HepG2 (cell line): ENCODE measurements at regions not wholly inside any gene's neighbourhood (a gene's known extent, or its start where the extent isn't known, plus 50 kb on each side); places are given as distances from the start of the nearest gene placed in this dataset.

ENCODE experiments used
- ATAC-seq: fragments of 200-7000 bp; cut with Tn5 transposase; 3 replicates; pipeline ENCODE4 v1.9.1; 2020; ENCODE audit warnings: mild to moderate bottlenecking, moderate library complexity
- BruUV-seq: library from RNA; stranded (reverse); fragments of 400-500 nt; replicated peaks from 2 replicates; lab custom pipeline; 2021; lab: Mats Ljungman, UMichigan
- CTCF ChIA-PET: fragments of 300-600 bp; formaldehyde crosslinking; extraction: SDS; loops from one replicate; lab custom pipeline; 2021; ENCODE audit warnings: low total read pairs, inconsistent platforms, low intra/inter-chr PET ratio; lab: Yijun Ruan, JAX
- POLR2A ChIA-PET: fragments of 350-600 bp; sonication (Branson Sonifier 250); formaldehyde crosslinking; loops from one replicate; lab custom pipeline; 2020; ENCODE audit warnings: antibody characterized with exemption, inconsistent platforms; lab: Yijun Ruan, JAX
- DNase-seq: peaks from one replicate; pipeline ENCODE4 v3.0.0-alpha.2; 2015; ENCODE audit warnings: low spot score
- FAIRE-seq: peaks from 3 replicates; lab custom pipeline; 2011; peaks lifted over from hg19 to GRCh38; lab: Jason Lieb, UNC
- H2AFZ ChIP-seq: one replicate; pipeline ENCODE4 v1.6.1; 2011; ENCODE audit warnings: low read length, inconsistent platforms
- H3K27ac ChIP-seq: fragments of 300-600 bp; 3 replicates; pipeline ENCODE4 v1.8.0; 2011; ENCODE audit warnings: mixed run types, mild to moderate bottlenecking, mixed read lengths, low read length, inconsistent platforms; ENCODE audit not compliant: insufficient read depth; ENCODE audit errors: extremely low read length
- H3K27me3 ChIP-seq, 2 experiments: fragments of 200-600 bp in 1 of 2; 2 replicates in 1 of 2; 3 replicates in 1 of 2; pipeline versions ENCODE4 v1.6.0 to v1.8.0; 2011; ENCODE audit warnings: low read length in 2 of 2, mild to moderate bottlenecking in 2 of 2, moderate library complexity in 2 of 2, inconsistent platforms in 1 of 2; ENCODE audit not compliant: insufficient read depth in 2 of 2, control insufficient read depth in 1 of 2
- H3K36me3 ChIP-seq, 2 experiments: fragments of 200-600 bp in 1 of 2; replicated peaks in 1 of 2; 2 replicates in 1 of 2; 3 replicates in 1 of 2; pipeline versions ENCODE4 v1.5.1 to v1.8.0; 2011; ENCODE audit warnings: low read length in 2 of 2, inconsistent platforms in 1 of 2; ENCODE audit not compliant: insufficient read depth in 2 of 2, control insufficient read depth in 1 of 2
- H3K4me1 ChIP-seq: 2 replicates; pipeline ENCODE4 v1.5.1; 2012; ENCODE audit warnings: low read length, inconsistent platforms; ENCODE audit not compliant: insufficient read depth
- H3K4me2 ChIP-seq: 2 replicates; pipeline ENCODE4 v1.6.0; 2011; ENCODE audit warnings: low read depth, low read length, inconsistent platforms
- H3K4me3 ChIP-seq, 3 experiments: fragments of 200-600 bp in 1 of 3; sonication (generic), shearing (Covaris generic) in 1 of 3; replicated peaks in 1 of 3; 2 replicates each; pipeline ENCODE4 v1.5.1; 2011 to 2016; ENCODE audit warnings: low read length in 3 of 3, inconsistent platforms in 2 of 3, low read depth in 2 of 3, mild to moderate bottlenecking in 2 of 3, control low read depth in 1 of 3, mixed read lengths in 1 of 3; ENCODE audit not compliant: insufficient read depth in 1 of 3
- H3K79me2 ChIP-seq: one replicate; pipeline ENCODE4 v1.6.1; 2011; ENCODE audit warnings: low read length, inconsistent platforms; ENCODE audit not compliant: insufficient read depth
- H3K9ac ChIP-seq: 2 replicates; pipeline ENCODE4 v1.6.0; 2011; ENCODE audit warnings: mild to moderate bottlenecking, low read depth, low read length, inconsistent platforms; ENCODE audit not compliant: insufficient read depth
- H3K9me3 ChIP-seq: 2 replicates; pipeline ENCODE4 v1.5.1; 2012; ENCODE audit warnings: mild to moderate bottlenecking, low read length
- H4K20me1 ChIP-seq: 2 replicates; pipeline ENCODE4 v1.6.0; 2011; ENCODE audit warnings: inconsistent platforms, mild to moderate bottlenecking, low read length, moderate library complexity; ENCODE audit not compliant: insufficient read depth
- CREB3 ChIP-seq: sonication (generic); formaldehyde crosslinking; IDR thresholded peaks from 2 replicates; pipeline ENCODE4 v1.5.0; 2020; ENCODE audit warnings: missing genetic modification reagents
- ELF3 ChIP-seq: IDR thresholded peaks from 2 replicates; pipeline ENCODE4 v1.6.1; 2016; ENCODE audit warnings: missing genetic modification reagents, missing compliant biosample characterization
- HCFC1 ChIP-seq: fragments of 150-350 bp; IDR thresholded peaks from 2 replicates; pipeline ENCODE4 v1.6.1; 2014; ENCODE audit warnings: low read depth, low read length
- SIX4 ChIP-seq: sonication (generic); formaldehyde crosslinking; IDR thresholded peaks from 2 replicates; pipeline ENCODE4 v1.4.0; 2020; ENCODE audit warnings: missing genetic modification reagents
- ZKSCAN1 ChIP-seq: fragments of 150-350 bp; IDR thresholded peaks from 2 replicates; pipeline ENCODE4 v1.6.1; 2014; ENCODE audit warnings: low read length
- ZNF10 ChIP-seq: sonication (generic); formaldehyde crosslinking; IDR thresholded peaks from 2 replicates; pipeline ENCODE4 v1.4.0; 2020; ENCODE audit warnings: mild to moderate bottlenecking, low read depth, missing genetic modification reagents, borderline replicate concordance
- ZNF224 ChIP-seq: sonication (generic); formaldehyde crosslinking; IDR thresholded peaks from 2 replicates; pipeline ENCODE4 v1.5.0; 2020; ENCODE audit warnings: mild to moderate bottlenecking, missing genetic modification reagents
- ZNF260 ChIP-seq: sonication (generic); formaldehyde crosslinking; IDR thresholded peaks from 2 replicates; pipeline ENCODE4 v1.4.0; 2020; ENCODE audit warnings: missing genetic modification reagents, low read depth, mild to moderate bottlenecking, borderline replicate concordance
- ZNF550 ChIP-seq: sonication (generic); formaldehyde crosslinking; IDR thresholded peaks from 2 replicates; pipeline ENCODE4 v1.4.0; 2020; ENCODE audit warnings: mild to moderate bottlenecking, missing genetic modification reagents, borderline replicate concordance
- ZNF703 ChIP-seq: sonication (generic); formaldehyde crosslinking; IDR thresholded peaks from 2 replicates; pipeline ENCODE4 v1.5.1; 2020; ENCODE audit warnings: missing genetic modification reagents, mild to moderate bottlenecking, moderate library complexity, borderline replicate concordance
- ZSCAN22 ChIP-seq: sonication (generic); formaldehyde crosslinking; IDR thresholded peaks from 2 replicates; pipeline ENCODE4 v1.4.0; 2020; ENCODE audit warnings: mild to moderate bottlenecking, missing genetic modification reagents
- ZSCAN25 ChIP-seq: sonication (generic); formaldehyde crosslinking; IDR thresholded peaks from 2 replicates; pipeline ENCODE4 v1.8.0; 2022; ENCODE audit warnings: mild to moderate bottlenecking, missing genetic modification reagents
- WGBS: methylation state at CpG from one replicate; pipeline ENCODE4 v1.1.6; 2017; ENCODE audit warnings: low lambda C conversion rate; 5-methylcytosine and 5-hydroxymethylcytosine counted together
- in situ Hi-C: cut with HindIII; loops from 2 replicates; pipeline ENCODE4 v1.10.0; 2017; ENCODE audit warnings: low pct_unique_long_range_greater_than_20kb; ENCODE audit not compliant: extremely low pct_ligation_motif_present
- intact Hi-C: fragments of 100-400 bp; cut with micrococcal nuclease; formaldehyde crosslinking; loops from one replicate; pipeline ENCODE4 v1.10.0; 2022; ENCODE audit not compliant: unreplicated experiment
- TF ChIP-seq, protein P1 (sequence below): sonication (generic); formaldehyde crosslinking; IDR thresholded peaks from 2 replicates; pipeline ENCODE4 v1.4.0; 2020; ENCODE audit warnings: missing genetic modification reagents, mild to moderate bottlenecking, borderline replicate concordance

DNA sequence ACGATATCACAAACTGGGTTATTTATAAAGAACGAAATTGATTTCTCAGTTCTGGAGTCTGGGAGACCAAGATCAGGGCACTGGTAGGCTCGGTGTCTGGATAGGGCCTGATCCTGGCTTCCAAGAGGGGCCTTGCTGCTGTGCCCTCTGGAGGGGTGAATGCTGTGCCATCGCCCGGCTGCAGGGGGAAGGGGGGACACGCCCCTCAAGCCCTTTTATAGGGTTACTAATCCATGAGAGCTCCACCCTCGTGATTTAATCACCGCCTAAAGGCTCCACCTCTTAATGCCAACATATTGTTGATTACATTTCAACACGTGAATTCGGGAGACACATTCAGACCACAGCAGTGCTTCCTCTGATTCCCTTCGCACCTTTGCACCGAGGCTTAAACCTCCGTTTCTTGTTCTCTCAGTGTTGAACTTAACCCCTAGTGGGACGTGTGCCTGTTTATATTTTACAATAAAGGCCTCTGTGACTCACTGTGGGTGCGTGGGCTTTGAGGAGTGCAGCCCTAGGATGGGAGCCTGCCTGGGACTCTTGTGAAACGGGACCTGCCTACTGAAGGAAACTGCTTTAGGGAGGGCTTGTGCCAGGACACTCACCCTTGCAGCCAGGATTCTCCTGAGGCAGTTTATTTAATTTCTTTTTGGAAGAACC, 52.4 kb upstream of the SPATA13 start:
- Histone ChIP-seq H3K4me1 (peaks cover 30% of the 10 kb centered on the region), H3K4me2 (no peak overlapping the region), H3K9ac (no peak overlapping the region), H3K27me3 (peaks cover 0 to 16% of the 10 kb centered on the region in 2 experiments; a peak in 3 of 5 replicates), H3K9me3 (no peaks in the 10 kb centered on the region), H3K4me3 (no peak overlapping the region), H3K79me2 (no peaks in the 10 kb centered on the region), H4K20me1 (no peaks in the 10 kb centered on the region), H2AFZ (no peak overlapping the region), H3K27ac (no peak overlapping the region), H3K36me3 (no peaks in the 10 kb centered on the region)
- DNase-seq (no peak), FAIRE-seq (no peak), ATAC-seq (no peak)
- ChIA-PET CTCF (no interaction called here), POLR2A (no interaction called here)
- intact Hi-C loops, result loop anchor here (5.0 kb wide), 3 partner anchors 39 to 109 kb away; partner anchors contain the start of gene SPATA13
- 42% methylated on average over 13 of the region's 16 CpGs for WGBS
- no TSS peak for BruUV-seq
- in situ Hi-C loops, result no loop called here
- no peak for TF ChIP-seq ZNF224
- TF ChIP-seq ELF3, result no peak
- no peak for TF ChIP-seq CREB3
- no peak for TF ChIP-seq ZKSCAN1
- TF ChIP-seq ZNF550, result no peak
- no peak for TF ChIP-seq ZSCAN25
- no peak for TF ChIP-seq ZNF703 (CRISPR knock-in tag)
- no peak for TF ChIP-seq ZSCAN22
- TF ChIP-seq ZNF10 (CRISPR knock-in tag), result no peak
- no peak for TF ChIP-seq ZNF260
- no peak for TF ChIP-seq SIX4 (CRISPR knock-in tag)
- TF ChIP-seq HCFC1, result no peak
- TF ChIP-seq, protein P1, sequence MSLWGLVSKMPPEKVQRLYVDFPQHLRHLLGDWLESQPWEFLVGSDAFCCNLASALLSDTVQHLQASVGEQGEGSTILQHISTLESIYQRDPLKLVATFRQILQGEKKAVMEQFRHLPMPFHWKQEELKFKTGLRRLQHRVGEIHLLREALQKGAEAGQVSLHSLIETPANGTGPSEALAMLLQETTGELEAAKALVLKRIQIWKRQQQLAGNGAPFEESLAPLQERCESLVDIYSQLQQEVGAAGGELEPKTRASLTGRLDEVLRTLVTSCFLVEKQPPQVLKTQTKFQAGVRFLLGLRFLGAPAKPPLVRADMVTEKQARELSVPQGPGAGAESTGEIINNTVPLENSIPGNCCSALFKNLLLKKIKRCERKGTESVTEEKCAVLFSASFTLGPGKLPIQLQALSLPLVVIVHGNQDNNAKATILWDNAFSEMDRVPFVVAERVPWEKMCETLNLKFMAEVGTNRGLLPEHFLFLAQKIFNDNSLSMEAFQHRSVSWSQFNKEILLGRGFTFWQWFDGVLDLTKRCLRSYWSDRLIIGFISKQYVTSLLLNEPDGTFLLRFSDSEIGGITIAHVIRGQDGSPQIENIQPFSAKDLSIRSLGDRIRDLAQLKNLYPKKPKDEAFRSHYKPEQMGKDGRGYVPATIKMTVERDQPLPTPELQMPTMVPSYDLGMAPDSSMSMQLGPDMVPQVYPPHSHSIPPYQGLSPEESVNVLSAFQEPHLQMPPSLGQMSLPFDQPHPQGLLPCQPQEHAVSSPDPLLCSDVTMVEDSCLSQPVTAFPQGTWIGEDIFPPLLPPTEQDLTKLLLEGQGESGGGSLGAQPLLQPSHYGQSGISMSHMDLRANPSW (CRISPR knock-in tag), result no peak
